ENCODE measurements at regions not wholly inside any gene's neighbourhood (a gene's known extent, or its start where the extent isn't known, plus 50 kb on each side); places are given as distances from the start of the nearest gene placed in this dataset.

- TF ChIP-seq CTCF (conservative IDR thresholded peaks at IDR 0.05; ENCODE audit: low read depth, low read length) (no peak), EZH2 (IDR thresholded peaks at IDR 0.05; ENCODE audit: borderline replicate concordance, low read depth, low read length, poor library complexity, severe bottlenecking) (no peak)
These were observed 114.6 kb upstream of the NCKAP5 start for GRCh38 chr2:133682906-133683305.

All from A673 (cell line).